AG20443 (cell line): ENCODE measurements at regions not wholly inside any gene's neighbourhood (a gene's known extent, or its start where the extent isn't known, plus 50 kb on each side); places are given as distances from the start of the nearest gene placed in this dataset.
"Not testable (repeated sequence)": the region's sequence is repeated elsewhere in the genome, so short reads cannot be mapped to it uniquely, and the experiment has no call there.

Experiments used
- DNase-seq: peaks from one replicate; pipeline ENCODE4 v3.0.0; 2012; ENCODE audit warnings: low spot score, mixed read lengths

DNA sequence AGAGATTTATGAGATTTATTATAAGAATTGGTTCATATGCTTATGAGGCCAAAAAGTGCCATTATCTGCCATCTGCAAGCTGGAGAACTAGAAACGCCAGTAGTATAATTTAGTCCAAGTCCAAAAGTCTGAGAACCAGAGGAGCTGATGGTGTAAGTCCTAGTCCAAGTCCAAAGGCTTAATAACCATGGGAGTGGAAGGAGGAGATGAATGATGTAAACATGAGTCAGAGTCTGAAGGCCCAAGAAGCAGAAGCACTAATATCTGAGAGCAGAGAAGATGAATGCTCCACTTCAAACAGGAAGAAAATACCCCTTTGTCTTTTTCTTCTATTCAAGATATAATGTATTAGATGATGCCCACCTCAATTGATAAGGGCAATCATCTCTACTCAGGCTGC, 185.7 kb downstream of the CGGBP1 start:
- peak; percentile 16 for DNase-seq

DNA sequence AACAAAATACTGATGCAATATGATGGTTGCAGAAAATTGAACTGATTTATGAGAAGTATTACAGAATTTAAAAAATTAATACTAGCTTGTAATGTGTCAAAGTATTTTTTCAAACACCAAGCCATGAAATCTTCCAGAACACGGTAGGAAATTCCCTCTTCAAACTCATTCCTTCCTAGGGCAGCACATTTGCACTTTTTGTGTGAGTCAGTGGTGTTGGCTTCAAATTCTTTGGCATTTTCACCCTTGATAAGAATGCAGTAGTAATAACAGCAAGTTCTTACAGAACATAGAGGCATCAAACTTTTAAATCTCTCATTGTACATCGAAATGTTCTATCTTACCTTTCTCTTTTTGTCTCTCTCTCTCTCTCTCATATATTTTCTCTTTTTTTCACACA, 191.8 kb downstream of the CGGBP1 start:
- DNase-seq, result peak; percentile 18

DNA sequence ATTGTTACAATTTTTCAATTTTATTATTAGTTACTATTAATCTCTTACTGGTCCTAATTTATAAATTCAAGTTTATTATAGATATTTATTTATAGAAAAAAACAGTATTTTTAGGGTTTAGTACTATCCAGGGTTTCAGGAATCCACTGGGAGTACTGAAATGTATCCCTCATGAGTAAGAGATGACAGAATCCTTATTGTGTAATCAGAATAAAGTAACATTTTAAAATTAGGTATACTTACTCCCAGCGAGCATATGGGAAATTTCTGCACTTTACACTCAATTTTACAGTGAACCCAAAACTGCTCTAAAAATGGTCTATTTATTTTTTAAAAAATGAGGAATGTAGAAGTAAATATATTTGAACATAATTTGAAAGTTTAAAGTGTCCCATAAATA, 202.7 kb downstream of the CGGBP1 start:
- peak; percentile 16 for DNase-seq

- peak; percentile 53 for DNase-seq
Observed at GRCh38 chr3:87855616-87856015, 203.2 kb downstream of the CGGBP1 start.

- no peak for DNase-seq
Observed at GRCh38 chr3:87855211-87855610, 203.6 kb downstream of the CGGBP1 start.

- DNase-seq, result no peak
Observed at GRCh38 chr3:87848003-87848402, 210.8 kb downstream of the CGGBP1 start.

DNA sequence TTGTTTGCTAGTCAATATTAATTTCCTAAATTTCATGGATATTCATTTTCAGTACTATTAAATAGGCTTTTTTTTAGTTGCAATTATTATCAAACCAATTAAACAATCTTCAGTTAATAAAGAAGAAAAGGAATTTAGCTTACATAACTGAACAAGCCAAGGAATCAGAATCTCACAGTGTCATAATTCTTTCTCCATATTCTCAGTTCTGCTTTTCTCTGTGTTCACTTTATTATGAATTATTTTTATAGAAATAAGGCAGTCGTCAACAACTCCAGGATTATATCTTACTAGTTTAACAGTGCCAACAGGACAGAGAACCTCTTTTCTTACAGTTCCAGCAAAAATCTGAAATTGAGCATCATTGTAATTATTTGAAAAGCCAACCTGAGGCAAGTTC, 221.7 kb downstream of the CGGBP1 start:
- DNase-seq, result no peak

DNA sequence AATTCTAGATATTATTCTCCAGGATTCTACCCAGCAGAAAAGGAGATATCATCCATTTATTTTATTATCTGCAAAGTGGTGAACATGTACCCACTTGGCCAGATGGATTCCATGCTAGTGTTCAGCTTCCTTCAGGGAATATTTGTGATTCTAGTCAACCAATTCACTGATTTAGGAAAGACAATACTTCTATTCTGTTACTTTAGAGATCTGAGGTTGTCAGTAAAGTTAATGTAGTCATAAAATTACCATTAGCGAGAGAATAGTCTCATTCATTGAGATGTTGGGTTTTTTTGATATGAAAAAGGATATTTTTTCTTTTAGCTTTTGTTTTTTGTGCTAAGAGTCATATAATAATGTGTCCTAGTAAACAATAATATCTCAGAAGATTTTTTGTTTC, 222.8 kb downstream of the CGGBP1 start:
- DNase-seq, result no peak

GRCh38 chr3:87835236-87835635, 223.6 kb downstream of the CGGBP1 start:
- no peak for DNase-seq

GRCh38 chr3:87834327-87834726, 224.5 kb downstream of the CGGBP1 start:
- DNase-seq, result no peak

DNA sequence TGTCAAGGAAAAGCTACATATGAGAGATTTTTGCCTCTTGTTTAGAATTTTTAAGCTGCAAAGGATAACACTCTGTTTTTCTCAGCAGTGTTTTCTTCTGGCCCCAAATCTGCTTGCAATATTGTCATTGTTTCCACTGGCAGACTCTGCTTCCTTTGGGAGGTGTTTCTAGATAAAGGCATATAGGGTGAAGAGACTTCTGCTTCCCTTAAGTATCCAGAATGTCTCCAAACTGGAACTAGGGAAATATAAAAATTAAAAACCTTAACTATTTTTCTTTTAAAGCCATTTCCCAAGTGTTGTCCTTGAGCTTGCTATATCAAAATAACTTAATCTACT, 225.8 kb downstream of the CGGBP1 start:
- no peak for DNase-seq

- DNase-seq, result no peak
Observed at GRCh38 chr3:87828046-87828445, 230.8 kb downstream of the CGGBP1 start.

DNA sequence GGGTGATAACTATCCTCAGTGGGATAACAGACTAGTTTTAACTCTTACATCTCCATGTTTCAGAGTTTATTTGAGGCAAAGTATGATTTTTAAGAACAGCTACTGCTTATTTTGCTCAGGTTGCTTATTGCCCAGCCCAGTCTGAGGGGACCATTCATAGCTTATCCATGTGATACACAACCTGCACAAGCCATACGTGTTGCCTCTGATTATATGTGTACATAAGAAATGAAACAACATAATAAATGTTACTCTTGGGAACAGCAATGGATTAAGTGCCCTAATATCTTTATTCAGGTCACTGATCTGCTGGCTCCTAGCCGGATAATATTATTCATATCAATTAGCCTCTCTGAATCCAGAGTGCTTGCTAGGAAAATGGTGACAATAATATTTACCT, 236.2 kb downstream of the CGGBP1 start:
- DNase-seq, result no peak

DNA sequence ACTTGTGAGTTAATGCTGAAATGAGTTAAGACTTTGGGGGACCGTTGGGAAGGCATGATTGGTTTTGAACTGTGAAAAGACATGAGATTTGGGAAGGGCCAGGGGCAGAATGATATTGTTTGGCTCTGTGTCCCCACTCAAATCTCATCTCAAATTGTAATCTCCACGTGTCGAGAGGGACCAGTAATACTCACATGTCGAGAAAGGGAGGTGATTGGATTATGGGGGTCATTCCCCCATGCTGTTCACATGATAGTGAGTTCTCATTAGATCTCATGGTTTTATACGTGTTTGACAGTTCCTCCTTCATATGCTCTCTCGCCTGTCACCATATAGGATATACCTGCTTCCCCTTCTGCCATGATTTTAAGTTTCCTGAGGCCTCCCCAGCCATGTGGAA, 245.3 kb downstream of the CGGBP1 start:
- DNase-seq, result not testable (repeated sequence)

DNA sequence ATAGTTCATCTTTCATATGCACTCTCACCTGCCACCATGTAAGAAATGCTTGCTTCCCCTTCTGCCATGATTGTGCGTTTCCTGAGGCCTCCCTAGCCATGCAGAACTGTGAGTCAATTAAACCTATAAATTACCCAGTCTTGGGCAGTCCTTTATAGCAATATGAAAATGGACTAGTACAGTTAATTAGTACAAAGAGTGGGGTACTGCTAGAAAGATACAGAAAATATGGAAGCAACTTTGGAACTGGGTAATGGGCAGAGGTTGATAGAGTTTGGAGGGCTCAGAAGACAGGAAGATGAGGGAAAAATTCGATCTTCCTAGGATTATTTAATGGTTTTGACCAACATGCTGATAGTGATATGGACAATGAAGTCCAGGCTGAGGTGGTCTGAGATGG, 246.9 kb downstream of the CGGBP1 start:
- DNase-seq, result no peak

DNA sequence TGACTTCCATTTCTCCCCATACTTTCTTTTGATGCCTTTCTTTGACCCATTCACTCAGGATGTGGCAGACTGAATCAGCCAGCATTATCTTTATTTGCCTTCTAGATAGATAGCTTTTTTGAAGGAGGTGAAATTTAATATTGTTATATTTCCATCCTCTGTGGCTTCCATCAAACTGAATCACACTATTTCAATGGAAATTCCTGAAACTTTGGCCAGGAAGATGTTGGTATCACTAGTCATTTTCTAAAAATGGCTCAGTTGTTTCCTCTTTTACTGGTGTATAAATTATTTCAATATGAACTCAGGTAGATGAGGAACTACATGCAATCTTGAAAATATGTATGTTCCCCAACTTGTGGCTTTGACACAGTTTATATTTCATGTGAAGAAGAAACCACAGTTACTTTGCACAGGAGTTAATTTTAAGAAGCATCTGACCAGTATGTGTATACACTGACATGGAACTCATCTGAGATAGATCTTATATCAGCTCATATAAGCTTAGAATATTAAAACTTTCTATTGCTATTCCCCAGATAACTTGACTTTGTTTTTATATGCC, 248.3 kb downstream of the CGGBP1 start:
- DNase-seq, result no peak

DNA sequence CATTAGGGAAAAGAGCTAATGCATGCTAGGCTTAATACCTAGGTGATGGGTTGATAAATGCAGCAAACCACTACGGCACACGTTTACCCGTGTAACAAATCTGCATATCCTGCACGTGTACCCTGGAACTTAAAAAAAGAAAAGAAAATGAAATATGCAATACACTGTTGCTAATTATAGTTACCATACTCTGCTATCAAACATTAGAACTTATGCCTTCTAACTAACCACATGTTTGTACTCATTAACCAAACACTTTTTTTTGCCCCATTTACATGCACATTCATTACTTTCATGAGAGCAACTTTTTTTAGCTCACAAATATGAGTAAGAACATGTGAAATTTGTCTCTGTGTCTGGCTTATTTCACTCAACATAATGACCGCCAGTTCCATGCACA, 253.1 kb downstream of the CGGBP1 start:
- DNase-seq, result no peak

DNA sequence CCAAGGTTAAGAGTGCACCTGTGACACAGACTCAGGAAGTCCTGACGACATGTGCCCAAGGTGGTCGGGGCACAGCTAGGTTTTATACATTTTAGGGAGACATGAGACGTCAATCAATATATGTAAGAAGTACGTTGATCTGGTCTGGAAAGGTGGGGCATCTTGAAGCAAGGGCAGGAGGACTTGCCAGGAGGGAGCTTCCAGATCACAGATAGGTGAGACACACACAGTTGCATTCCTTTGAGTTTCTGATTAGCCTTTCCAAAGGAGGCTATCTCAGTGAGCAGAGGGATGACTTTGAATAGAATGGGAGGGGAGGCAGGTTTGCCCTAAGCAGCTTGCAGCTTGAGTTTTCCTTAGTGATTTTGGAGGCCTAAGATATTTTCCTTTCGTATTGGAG, 257.4 kb downstream of the CGGBP1 start:
- DNase-seq, result no peak

DNA sequence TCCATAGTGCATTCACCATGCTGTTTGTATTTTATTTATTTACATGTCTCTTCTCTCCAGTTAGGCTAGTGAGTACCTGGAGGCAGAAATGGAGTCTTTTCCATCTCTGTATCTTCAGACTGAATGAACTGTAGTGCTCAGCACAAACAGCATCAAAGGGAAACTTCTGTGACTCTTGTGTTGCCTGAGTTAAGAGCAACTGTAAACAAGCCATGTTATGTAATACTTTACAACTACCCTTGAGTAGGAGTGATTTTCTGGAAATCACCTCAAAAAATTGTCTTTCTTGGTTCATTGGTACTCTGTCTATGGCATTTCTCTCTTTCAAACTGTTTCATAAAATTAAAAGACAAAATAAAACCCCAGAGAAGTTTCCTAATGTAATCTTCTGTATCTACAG, 258.3 kb downstream of the CGGBP1 start:
- no peak for DNase-seq

DNA sequence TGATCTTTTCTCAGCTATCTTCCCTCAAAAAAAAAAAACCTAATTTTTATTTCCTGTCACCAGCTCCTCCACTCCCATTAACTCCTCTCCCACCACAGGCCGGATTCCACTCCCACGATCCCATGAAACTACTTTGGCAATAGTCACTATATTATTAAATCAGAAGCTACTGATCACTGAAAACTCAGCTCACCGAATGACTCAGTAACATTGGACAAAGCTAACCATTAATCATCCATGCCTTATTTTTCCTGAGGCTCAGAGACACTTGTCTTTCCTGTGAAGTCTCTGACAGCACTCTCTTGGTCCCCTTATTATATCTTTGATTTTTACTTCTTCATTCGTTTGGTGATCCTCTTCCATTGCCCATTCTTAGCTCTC, 260.2 kb downstream of the CGGBP1 start:
- DNase-seq, result no peak

DNA sequence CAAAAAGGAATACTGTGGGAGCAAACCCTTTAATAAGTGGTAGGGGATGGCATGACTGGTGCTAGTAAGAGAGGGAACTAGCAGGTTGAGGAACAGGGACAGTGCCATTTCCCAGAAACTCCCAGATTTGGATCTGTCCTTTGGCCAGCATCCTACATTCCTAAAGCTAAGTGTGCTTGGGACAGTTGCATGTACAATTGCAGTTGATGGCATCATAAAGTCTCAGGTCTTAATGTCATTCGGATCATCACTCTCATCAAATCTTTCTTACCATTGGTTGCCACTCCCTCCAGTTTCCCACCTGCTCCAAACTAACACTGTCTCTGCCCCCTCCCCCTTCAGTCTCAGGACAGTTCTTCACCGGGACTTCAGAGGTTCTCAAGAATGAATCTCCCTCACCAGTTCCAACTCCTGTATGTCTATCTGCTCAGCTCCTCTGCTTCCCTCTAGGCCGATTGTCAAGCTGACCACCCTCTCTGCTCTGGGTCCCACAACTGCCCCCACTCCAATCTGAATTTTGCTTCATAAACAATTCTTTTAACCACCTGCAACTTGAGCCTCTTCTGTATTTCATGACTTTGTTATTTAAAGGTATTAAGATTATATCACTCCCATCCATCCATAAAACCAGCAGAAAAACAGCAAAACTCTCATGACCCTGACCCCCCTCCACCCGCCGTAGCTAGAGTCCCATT, 260.8 kb downstream of the CGGBP1 start:
- DNase-seq, result no peak

GRCh38 chr3:87796843-87797185, 262.0 kb downstream of the CGGBP1 start:
- no peak for DNase-seq

DNA sequence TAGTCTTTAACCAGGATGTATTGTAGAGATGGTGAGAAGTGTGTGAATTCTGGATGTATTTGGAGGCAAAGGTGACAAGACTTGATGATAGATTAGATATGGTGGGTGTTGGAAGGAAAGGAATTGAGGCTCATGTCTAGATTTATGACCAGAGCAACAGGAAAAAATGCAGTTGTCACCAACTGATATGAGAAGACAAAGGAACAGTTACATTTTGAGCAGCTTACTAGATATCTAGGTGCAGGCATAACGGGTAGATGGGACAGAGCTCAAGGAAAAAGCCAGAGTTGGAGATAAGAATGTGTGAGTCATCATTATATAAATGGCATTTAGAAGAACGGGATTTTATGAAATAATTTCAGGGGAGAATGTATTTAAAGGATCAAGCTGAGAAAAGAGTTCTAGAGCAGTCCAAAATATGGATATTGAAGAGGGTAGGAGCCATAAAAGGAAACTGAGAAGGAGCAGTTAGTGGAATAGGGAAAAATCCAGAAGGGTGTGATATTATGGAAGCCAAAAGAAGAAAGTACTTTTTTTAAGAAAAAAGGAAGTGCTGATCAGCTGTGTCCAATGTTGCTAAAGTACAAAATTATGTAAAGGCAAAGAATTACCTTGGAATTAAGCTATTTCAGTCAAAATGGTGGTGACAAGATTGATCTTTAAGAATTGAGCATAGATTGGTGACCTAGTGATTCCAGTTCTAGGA, 262.5 kb downstream of the CGGBP1 start:
- DNase-seq, result no peak

GRCh38 chr3:87795701-87796100, 263.1 kb downstream of the CGGBP1 start:
- no peak for DNase-seq
